OCI-M1 (cell line): ENCODE measurements at regions not wholly inside any gene's neighbourhood (a gene's known extent, or its start where the extent isn't known, plus 50 kb on each side); places are given as distances from the start of the nearest gene placed in this dataset.
"Not testable (repeated sequence)": the region's sequence is repeated elsewhere in the genome, so short reads cannot be mapped to it uniquely, and the experiment has no call there.

Source experiments
- DNase-seq: peaks from one replicate; lab custom pipeline; 2025; lab: John Stamatoyannopoulos, UW

GRCh38 chr1:30361890-30362602 lies 361.3 kb downstream of the MATN1 start:
- DNase-seq, result not testable (repeated sequence)

GRCh38 chr1:30360753-30361152 lies 362.6 kb downstream of the MATN1 start:
- DNase-seq, result no peak

GRCh38 chr1:30360281-30360680 lies 363.1 kb downstream of the MATN1 start:
- no peak for DNase-seq

DNA sequence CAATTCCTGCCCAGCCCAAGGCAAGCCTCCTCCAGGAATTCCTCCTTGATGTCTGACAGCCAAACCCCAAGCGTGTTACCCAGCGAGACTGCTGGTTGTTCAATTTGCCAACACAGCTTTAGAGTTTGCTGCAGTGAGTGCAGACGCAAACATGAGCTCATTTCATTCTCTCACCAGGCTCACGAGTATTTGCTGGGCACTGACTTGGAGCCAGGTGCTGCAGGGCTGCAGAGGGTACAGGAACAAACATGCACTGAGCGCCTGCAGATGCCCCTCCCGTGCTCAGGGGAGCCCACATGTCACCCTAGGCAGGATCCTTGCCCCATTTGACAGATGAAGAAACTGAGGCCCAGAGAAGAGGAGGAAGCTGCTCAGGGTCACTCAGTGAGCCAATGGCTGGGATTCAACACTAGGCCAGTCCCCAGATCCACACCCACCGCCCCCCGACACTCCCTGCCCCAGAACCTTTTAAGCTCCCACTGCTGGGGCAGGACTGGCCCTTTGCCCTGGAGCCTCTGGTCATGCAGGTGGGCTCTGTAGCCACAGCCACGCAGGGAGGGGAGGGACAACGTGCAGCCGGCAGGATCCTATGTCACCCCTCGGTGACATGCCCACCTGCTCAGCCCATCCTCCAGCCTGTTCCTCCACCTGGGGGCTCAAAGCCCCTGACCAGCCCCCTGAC lies 363.7 kb downstream of the MATN1 start:
- DNase-seq, result no peak

GRCh38 chr1:30358500-30358899 lies 364.9 kb downstream of the MATN1 start:
- no peak for DNase-seq

- no peak for DNase-seq
Observed at GRCh38 chr1:30356839-30357238, 366.5 kb downstream of the MATN1 start.

- no peak for DNase-seq
Observed at GRCh38 chr1:30354410-30354809, 369.0 kb downstream of the MATN1 start.

GRCh38 chr1:30353637-30354036 lies 369.7 kb downstream of the MATN1 start:
- DNase-seq, result no peak

DNA sequence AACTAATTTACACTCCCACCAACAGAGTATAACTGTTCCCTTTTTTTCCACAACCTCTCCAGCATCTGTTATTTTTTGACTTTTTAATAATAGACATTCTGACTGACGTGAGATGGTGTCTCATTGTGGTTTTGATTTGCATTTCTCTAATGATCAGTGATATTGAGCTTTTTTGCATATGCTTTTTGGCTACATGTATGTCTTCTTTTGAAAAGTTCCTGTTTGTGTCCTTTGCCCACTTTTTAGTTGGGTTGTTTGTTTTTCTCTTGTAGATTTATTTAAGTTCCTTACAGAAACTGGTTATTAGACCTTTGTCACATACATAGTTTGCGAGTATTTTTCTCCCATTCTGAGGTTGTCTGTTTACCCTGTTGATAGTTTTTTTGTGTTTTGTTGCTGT lies 375.2 kb downstream of the MATN1 start:
- DNase-seq, result no peak

DNA sequence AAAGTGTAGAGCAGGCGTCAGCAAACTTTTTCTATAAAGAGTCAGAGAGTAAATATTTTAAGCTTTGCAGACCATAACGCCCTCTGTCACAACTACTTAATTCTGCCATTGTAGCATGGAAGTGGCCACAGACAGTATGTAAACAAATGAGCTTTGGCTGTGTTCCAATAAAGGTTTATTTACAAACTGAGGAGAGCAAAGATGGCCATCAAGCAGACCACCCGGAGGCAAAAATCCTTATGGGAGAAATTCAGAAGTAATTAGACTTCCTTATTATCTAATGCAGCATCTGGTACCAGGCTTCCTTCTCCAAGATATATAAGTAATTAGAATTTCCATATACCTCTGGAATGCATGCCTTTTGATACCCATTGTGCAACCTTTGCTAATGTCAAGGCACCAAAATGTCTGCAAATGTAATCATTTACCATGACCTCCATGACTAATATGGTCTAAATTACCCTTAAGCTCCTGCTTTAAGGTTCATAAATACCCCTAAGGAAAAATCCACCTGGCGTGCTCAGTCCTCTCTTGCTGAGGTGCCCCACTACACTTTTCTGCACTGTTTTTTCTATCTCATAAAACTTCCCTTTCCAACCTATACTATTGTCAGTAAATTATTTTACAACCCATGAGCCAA lies 377.8 kb downstream of the MATN1 start:
- no peak for DNase-seq

DNA sequence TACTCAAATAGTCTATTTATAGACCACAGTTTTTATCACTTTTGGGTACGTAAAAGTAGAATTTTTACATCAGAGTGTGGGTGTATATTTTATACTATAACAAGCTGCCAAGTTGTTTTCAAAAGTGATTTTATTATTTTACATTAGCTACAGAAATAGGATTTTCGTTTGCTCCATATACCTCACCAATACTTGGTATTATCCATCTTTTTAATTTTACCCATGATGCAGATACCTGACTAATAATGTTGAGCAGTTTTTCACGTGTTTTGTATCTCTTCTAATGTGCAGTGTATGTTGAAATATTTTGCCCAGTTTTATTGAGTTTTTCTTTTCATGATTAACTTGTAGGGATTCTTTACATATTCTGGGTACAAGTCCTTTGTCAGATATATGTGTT lies 379.8 kb downstream of the MATN1 start:
- DNase-seq, result no peak

DNA sequence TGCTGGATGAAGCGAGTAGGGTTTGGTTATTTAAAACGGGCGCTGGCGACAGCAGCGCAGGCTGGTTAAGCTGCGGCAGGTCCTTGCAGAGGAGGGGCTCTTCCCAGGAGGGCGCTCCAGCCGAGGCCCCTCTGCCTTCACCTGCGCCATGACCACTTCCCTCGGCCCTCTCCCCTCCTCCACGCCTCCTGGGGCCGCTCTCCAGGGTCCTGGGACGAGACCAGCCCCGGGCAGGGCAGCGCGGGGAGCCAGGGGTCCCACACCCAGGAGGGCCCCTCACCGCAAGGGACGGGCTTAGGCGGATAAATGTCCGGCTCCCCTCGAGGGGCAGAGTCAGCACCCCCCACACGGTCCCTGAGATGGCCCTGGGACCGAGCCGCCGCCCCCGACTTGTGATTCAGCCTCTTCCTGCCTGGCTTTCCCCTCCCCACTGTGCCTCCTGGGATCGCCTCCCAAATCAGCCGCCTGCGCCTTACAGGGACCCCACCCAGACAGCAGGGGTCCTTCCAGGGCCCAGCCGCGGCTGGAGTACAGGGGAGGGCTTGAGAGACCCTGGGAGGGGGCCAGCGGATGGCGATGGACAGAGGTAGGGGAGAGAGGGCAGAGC lies 380.7 kb downstream of the MATN1 start:
- no peak for DNase-seq

DNA sequence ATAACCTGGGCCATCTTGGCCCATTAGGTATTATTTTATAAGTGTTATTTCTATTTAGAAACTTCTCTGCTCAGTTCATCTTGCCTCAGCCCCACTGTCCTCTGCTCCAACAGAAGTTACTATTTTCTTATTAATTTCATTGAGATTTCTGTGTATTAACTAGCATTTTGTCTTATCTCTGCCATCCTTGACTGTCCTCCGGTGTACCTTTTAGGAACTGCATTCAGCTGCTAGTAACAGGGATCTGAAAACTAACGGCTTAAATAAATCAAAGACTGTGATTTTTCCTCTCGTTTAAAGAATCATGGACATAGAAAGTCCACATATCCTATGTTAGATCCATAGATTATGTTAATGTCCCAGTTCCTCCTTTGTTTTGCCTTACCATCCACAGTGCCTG lies 382.5 kb downstream of the MATN1 start:
- no peak for DNase-seq

GRCh38 chr1:30339866-30340265 lies 383.5 kb downstream of the MATN1 start:
- no peak for DNase-seq

GRCh38 chr1:30338765-30339164 lies 384.6 kb downstream of the MATN1 start:
- no peak for DNase-seq

- no peak for DNase-seq
Observed at GRCh38 chr1:30337324-30337620, 386.1 kb downstream of the MATN1 start.

GRCh38 chr1:30336550-30337323 lies 386.6 kb downstream of the MATN1 start:
- DNase-seq, result no peak

GRCh38 chr1:30335997-30336390 lies 387.4 kb downstream of the MATN1 start:
- DNase-seq, result no peak

DNA sequence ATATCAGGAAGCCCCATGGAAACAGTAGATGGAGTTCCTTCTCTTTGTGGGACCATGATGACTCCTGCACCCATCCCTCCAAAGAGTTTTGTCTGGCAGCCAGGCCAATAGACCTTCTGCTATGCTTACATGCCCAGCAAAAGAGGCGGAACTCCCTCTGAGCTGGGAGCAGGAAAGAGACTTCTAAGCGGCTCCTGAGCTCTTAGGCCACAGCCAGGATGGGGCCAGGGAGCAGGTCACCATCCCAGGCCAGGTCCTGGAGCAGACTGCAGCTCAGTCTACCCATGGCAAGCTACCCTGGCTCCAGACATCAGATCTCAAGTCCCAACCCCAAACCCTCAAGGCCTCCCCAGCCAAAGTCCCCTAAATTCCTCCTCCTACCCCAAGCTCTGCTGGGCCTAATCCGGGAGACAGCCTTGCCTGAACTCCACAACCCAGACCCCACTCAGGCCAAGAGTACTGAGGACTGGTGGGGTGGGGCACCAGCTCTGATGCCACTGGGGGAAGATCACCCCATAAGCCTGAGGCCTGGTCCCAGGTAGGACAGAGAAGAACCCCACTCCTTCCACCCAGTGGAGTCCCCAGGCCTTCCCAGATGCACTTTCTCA lies 387.9 kb downstream of the MATN1 start:
- no peak for DNase-seq

DNA sequence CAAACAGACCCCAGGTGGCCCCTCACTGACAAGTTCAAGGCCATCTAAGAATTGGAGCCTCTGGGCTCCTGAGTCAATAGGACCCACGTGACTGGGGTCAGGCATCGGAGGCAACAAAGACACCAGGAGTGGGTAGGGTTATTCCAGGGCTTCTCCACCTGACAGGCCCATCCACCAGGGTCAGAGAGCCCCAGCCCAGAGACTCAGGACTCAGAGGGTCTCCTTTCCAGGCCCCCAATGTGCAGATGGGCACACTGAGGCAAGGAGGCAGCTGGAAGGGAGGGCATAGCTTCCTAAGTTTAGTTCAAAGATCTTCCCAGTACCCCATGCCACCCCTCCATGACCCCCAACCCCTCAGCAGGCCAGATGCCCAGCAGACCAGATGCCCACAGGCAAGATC lies 388.6 kb downstream of the MATN1 start:
- no peak for DNase-seq

DNA sequence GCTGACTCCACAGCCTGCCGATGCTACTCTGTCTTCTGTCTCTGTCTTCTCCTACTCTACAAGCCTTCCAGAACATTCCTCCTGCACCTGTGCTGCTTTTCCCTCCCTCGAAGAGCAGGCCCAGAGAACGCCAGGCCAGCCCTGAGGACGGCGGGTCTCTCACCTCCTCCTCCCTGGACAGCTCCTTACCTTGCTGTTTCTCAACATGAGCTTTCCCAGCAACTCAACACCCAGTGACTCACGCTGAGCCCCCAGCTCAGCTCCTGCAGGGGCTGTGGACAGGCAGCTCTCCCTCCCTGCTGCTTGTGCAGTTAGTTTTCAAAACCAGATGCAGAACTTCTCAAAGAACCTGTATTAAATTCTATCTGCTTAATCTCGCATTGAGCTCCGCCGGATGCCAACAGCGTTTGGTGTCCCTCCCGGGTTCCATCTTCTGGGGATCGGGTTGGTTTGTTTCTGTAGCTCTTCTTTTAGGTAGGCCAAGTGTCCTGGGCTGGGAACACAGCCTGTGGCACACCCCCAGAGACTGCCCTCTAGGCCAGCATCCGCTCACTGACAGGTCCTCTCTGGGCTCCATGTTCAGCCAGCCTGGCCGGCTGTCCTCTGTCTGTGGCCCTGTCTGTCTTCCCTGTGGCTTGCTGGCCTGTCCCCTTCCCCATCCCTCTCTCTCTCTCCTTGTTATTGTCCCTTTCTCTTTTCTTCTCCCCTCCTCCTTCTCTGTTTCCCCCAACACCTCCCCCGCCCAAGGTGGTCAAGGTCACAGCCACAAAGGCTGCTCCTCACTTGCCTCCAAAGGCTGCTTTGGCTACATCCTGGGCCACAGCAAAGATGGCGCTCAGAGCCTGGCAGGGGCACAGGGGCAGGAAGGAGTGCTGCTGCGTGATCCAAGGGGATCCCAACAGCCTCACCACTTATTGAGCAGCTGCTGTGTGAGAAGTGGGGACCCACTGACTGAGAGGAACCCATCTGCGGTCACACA lies 391.0 kb downstream of the MATN1 start:
- no peak for DNase-seq
